ENCODE measurements at regions not wholly inside any gene's neighbourhood (a gene's known extent, or its start where the extent isn't known, plus 50 kb on each side); places are given as distances from the start of the nearest gene placed in this dataset.
"Not testable (repeated sequence)": the region's sequence is repeated elsewhere in the genome, so short reads cannot be mapped to it uniquely, and the experiment has no call there.

DNA sequence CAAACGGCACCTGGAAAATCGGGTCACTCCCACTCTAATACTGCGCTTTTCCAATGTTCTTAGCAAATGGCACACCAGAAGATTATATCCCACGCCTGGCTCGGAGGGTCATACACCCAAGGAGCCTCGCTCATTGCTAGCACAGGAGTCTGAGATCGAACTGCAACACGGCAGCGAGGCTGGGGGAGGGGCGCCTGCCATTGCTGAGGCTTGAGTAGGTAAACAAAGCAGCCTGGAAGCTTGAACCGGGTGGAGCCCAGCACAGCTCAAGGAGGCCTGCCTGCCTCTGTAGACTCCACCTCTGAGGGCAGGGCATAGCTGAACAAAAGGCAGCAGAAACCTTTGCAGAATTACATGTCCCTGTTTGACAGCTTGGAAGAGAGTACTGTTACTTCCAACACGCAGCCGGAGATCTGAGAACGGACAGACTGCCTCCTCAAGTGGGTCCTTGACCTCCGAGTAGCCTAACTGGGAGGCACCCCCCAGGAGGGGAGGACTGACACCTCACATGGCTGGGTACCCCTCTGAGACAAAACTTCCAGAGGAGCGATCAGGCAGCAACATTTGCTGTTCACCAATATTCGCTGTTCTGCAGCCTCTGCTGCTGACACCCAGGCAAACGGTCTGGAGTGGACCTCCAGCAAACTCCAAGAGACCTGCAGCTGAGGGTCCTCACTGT is 472.3 kb upstream of the PHF14 start:
- TF ChIP-seq, protein P1, sequence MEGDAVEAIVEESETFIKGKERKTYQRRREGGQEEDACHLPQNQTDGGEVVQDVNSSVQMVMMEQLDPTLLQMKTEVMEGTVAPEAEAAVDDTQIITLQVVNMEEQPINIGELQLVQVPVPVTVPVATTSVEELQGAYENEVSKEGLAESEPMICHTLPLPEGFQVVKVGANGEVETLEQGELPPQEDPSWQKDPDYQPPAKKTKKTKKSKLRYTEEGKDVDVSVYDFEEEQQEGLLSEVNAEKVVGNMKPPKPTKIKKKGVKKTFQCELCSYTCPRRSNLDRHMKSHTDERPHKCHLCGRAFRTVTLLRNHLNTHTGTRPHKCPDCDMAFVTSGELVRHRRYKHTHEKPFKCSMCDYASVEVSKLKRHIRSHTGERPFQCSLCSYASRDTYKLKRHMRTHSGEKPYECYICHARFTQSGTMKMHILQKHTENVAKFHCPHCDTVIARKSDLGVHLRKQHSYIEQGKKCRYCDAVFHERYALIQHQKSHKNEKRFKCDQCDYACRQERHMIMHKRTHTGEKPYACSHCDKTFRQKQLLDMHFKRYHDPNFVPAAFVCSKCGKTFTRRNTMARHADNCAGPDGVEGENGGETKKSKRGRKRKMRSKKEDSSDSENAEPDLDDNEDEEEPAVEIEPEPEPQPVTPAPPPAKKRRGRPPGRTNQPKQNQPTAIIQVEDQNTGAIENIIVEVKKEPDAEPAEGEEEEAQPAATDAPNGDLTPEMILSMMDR (IDR thresholded peaks at IDR 0.05): not testable (repeated sequence)
- not testable (repeated sequence) for TF ChIP-seq POLR2A (IDR thresholded peaks at IDR 0.05)

Data from testis (tissue), 2 donors.